HepG2 (cell line): ENCODE measurements at regions not wholly inside any gene's neighbourhood (a gene's known extent, or its start where the extent isn't known, plus 50 kb on each side); places are given as distances from the start of the nearest gene placed in this dataset.

Experiments
- NFAT5 ChIP-seq: sonication (generic); formaldehyde crosslinking; IDR thresholded peaks from 2 replicates; pipeline ENCODE4 v1.4.0; 2020; ENCODE audit warnings: missing genetic modification reagents
- ZBTB7A ChIP-seq: sonication (generic); formaldehyde crosslinking; IDR thresholded peaks from 2 replicates; pipeline ENCODE4 v1.8.0; 2022; ENCODE audit warnings: mild to moderate bottlenecking, missing genetic modification reagents
- ZNF225 ChIP-seq: sonication (generic); formaldehyde crosslinking; IDR thresholded peaks from 2 replicates; pipeline ENCODE4 v1.4.0; 2020; ENCODE audit warnings: mild to moderate bottlenecking, missing genetic modification reagents
- ZNF609 ChIP-seq: sonication (generic); formaldehyde crosslinking; IDR thresholded peaks from 2 replicates; pipeline ENCODE4 v1.4.0; 2020; ENCODE audit warnings: mild to moderate bottlenecking, missing genetic modification reagents, borderline replicate concordance

DNA sequence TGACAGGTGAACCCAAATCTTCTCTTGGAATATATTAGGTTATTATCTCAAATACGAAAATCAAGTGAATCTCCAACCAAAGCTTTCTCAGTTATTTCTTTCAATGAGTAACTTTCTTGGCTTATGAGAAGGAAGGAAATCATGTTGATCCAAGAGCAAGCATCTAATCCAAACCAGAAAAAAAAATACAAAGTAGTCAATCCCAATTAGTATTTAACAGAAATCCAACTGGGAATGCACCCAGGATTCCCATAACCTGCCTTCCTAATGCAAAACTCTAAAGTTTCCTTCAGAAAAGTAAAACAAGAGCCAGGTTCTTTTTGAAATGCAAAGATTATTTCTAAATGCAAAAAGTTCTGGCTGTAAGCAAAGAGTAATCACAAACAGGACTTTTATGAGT lies 289.3 kb downstream of the SHOX2 start (continued):
- TF ChIP-seq ZNF609 (CRISPR knock-in tag): no peak
- TF ChIP-seq NFAT5 (CRISPR knock-in tag): no peak
- no peak for TF ChIP-seq ZNF225
- no peak for TF ChIP-seq ZBTB7A (CRISPR knock-in tag)
